Gastrocnemius medialis (tissue), 4 donors: ENCODE measurements at regions not wholly inside any gene's neighbourhood (a gene's known extent, or its start where the extent isn't known, plus 50 kb on each side); places are given as distances from the start of the nearest gene placed in this dataset.

Experiments used
- ATAC-seq, 2 donors: fragments of 150-250 bp; one replicate each; pipeline ENCODE4 v1.9.1; 2016
- DNase-seq, 2 donors: peaks; one replicate each; pipeline ENCODE4 v3.0.0-alpha.2; 2019
- H3K27ac ChIP-seq, 4 donors: fragments of 200-600 bp; sonication (generic); 1 replicate in 1 of 4; 2 replicates in 3 of 4; pipeline ENCODE4 v1.5.1; 2016 to 2018; ENCODE audit warnings: mild to moderate bottlenecking in 2 of 4, moderate library complexity in 1 of 4
- H3K27me3 ChIP-seq, 3 donors: fragments of 200-600 bp; sonication (generic) in 2 of 3; 1 replicate in 1 of 3; 2 replicates in 2 of 3; pipeline versions ENCODE4 v1.5.1 to v1.6.0; 2016 to 2019; ENCODE audit warnings: mild to moderate bottlenecking in 1 of 3, moderate library complexity in 1 of 3
- H3K36me3 ChIP-seq, 2 donors: fragments of 200-600 bp; sonication (generic) in 1 of 2; one replicate each; pipeline ENCODE4 v1.5.1; 2017 to 2018
- H3K4me1 ChIP-seq, 2 donors: fragments of 200-600 bp; sonication (generic) in 1 of 2; one replicate each; pipeline ENCODE4 v1.5.1; 2016 to 2017; ENCODE audit warnings: mild to moderate bottlenecking in 2 of 2
- H3K4me3 ChIP-seq, 4 donors: fragments of 200-600 bp; sonication (generic) in 3 of 4; 1 replicate in 1 of 4; 2 replicates in 3 of 4; pipeline ENCODE4 v1.5.1; 2016 to 2019; ENCODE audit warnings: mild to moderate bottlenecking in 2 of 4
- H3K9me3 ChIP-seq, 3 donors: fragments of 200-600 bp; sonication (generic) in 2 of 3; 1 replicate in 1 of 3; 2 replicates in 2 of 3; pipeline ENCODE4 v1.5.1; 2016 to 2019
- POLR2A ChIP-seq, 2 donors: fragments of 450-650 bp; IDR thresholded peaks; one replicate each; pipeline ENCODE4 v1.6.1; 2017; ENCODE audit warnings: antibody characterized with exemption in 2 of 2, mild to moderate bottlenecking in 2 of 2, moderate library complexity in 2 of 2
- in situ Hi-C, 4 donors: fragments of 200-750 bp; cut with MboI; loops; one replicate each; pipeline versions ENCODE4 v1.15.0 to v1.8.0; 2017; ENCODE audit warnings: low sequenced_read_pairs in 4 of 4
- intact Hi-C: fragments of 100-400 bp; cut with DNase I; formaldehyde crosslinking; loops from one replicate; pipeline ENCODE4 v1.15.1; 2023; ENCODE audit warnings: low total_unique reads
- TF ChIP-seq, protein P1 (sequence below), 5 experiments: fragments of 450-650 bp in 3 of 5; fragments of 200-600 bp in 2 of 5; sonication (generic) in 2 of 5; IDR thresholded peaks in 4 of 5; conservative IDR thresholded peaks in 1 of 5; 1 replicate in 4 of 5; 2 replicates in 1 of 5; pipeline ENCODE4 v1.5.1; 2016 to 2019; ENCODE audit warnings: antibody characterized with exemption in 5 of 5, mild to moderate bottlenecking in 3 of 5, moderate library complexity in 3 of 5

DNA sequence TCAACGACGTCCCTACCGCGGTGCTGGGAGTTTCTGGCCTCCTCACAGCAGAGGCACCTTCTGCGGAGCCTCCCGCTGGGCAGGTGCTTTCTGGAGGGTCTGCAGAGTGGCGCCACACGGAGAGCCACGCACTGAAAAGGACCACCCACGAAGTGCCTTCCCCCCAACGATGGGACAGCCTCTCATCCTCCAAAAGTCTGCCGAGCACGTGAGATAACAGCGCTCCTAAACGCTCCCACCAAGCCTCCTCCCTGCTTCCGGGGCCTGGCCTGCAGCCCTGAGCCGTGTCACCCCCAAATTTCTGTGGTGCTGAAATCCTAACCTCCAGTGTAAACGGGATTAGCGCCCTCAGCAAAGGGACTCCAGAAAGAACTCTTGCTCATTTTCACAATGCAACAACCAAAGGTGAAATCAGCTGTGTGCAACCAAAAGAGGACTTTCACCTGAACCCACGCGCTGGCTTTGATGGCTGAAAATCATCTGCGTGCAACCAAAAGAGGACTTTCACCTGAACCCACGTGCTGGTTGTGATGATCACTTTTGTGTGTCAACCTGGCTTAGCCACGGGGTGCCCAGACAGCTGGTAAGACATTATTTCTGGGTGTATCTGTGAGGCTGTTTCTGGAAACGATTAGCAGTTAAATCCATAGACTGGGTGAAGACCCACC, 924.6 kb downstream of the BRD1 start:
- no peaks in the 10 kb centered on the region for H3K4me1 ChIP-seq
- H3K9me3 ChIP-seq, result no peaks in the 10 kb centered on the region
- no peaks in the 10 kb centered on the region for H3K36me3 ChIP-seq
- no peak overlapping the region for H3K4me3 ChIP-seq
- no peak for TF ChIP-seq POLR2A (IDR thresholded peaks at IDR 0.05)
- TF ChIP-seq, protein P1, sequence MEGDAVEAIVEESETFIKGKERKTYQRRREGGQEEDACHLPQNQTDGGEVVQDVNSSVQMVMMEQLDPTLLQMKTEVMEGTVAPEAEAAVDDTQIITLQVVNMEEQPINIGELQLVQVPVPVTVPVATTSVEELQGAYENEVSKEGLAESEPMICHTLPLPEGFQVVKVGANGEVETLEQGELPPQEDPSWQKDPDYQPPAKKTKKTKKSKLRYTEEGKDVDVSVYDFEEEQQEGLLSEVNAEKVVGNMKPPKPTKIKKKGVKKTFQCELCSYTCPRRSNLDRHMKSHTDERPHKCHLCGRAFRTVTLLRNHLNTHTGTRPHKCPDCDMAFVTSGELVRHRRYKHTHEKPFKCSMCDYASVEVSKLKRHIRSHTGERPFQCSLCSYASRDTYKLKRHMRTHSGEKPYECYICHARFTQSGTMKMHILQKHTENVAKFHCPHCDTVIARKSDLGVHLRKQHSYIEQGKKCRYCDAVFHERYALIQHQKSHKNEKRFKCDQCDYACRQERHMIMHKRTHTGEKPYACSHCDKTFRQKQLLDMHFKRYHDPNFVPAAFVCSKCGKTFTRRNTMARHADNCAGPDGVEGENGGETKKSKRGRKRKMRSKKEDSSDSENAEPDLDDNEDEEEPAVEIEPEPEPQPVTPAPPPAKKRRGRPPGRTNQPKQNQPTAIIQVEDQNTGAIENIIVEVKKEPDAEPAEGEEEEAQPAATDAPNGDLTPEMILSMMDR (IDR thresholded peaks at IDR 0.05 in 4 of 5, conservative IDR thresholded peaks at IDR 0.05 in 1 of 5), result no peak
- no peak overlapping the region for H3K27ac ChIP-seq
- ATAC-seq, result no peak
- no peak for DNase-seq
- H3K27me3 ChIP-seq, result no peaks in the 10 kb centered on the region
- intact Hi-C loops, result no loop called here
- in situ Hi-C loops, result no loop called here

GRCh38 chr22:48902001-48902869, 925.4 kb downstream of the BRD1 start:
- H3K4me1 ChIP-seq, result no peaks in the 10 kb centered on the region
- ATAC-seq (no peak), DNase-seq (no peak)
- intact Hi-C loops (no loop called here), in situ Hi-C loops (no loop called here)
- no peaks in the 10 kb centered on the region for H3K36me3 ChIP-seq
- H3K27me3 ChIP-seq, result no peaks in the 10 kb centered on the region
- no peak overlapping the region for H3K27ac ChIP-seq
- H3K9me3 ChIP-seq, result no peaks in the 10 kb centered on the region
- TF ChIP-seq, protein P1 (IDR thresholded peaks at IDR 0.05 in 4 of 5, conservative IDR thresholded peaks at IDR 0.05 in 1 of 5), result no peak
- no peak for TF ChIP-seq POLR2A (IDR thresholded peaks at IDR 0.05)
- H3K4me3 ChIP-seq, result no peak overlapping the region

DNA sequence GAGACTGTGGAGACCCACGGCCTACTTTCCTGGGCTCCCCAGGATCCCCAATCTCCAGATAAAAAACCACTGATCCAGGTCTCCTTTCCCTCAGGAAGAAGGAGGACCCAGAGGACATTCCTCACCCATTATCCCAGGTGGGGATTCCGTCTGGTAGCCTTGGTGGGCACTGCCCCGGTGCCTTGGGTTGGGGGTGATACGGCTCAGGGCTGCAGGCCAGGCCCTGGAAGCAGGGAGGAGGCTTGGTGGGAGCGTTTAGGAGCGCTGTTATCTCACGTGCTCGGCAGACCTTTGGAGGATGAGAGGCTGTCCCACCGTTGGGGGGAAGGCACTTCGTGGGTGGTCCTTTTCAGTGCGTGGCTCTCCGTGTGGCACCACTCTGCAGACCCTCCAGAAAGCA, 926.3 kb downstream of the BRD1 start:
- Histone ChIP-seq H3K4me3 (no peak overlapping the region), H3K9me3 (no peaks in the 10 kb centered on the region), H3K4me1 (no peaks in the 10 kb centered on the region), H3K27me3 (no peaks in the 10 kb centered on the region), H3K36me3 (no peaks in the 10 kb centered on the region), H3K27ac (no peak overlapping the region)
- in situ Hi-C loops, result no loop called here
- intact Hi-C loops, result no loop called here
- DNase-seq (no peak), ATAC-seq (no peak)
- TF ChIP-seq POLR2A (IDR thresholded peaks at IDR 0.05), result no peak
- TF ChIP-seq, protein P1 (IDR thresholded peaks at IDR 0.05 in 4 of 5, conservative IDR thresholded peaks at IDR 0.05 in 1 of 5), result no peak

GRCh38 chr22:48900626-48901025, 927.0 kb downstream of the BRD1 start:
- Histone ChIP-seq H3K36me3 (no peaks in the 10 kb centered on the region), H3K27ac (no peak overlapping the region), H3K4me1 (no peaks in the 10 kb centered on the region), H3K27me3 (no peaks in the 10 kb centered on the region), H3K9me3 (no peaks in the 10 kb centered on the region), H3K4me3 (no peak overlapping the region)
- intact Hi-C loops, result no loop called here
- ATAC-seq (no peak), DNase-seq (no peak)
- in situ Hi-C loops, result no loop called here
- TF ChIP-seq, protein P1 (IDR thresholded peaks at IDR 0.05 in 4 of 5, conservative IDR thresholded peaks at IDR 0.05 in 1 of 5), result no peak
- TF ChIP-seq POLR2A (IDR thresholded peaks at IDR 0.05), result no peak
